ENCODE measurements at regions not wholly inside any gene's neighbourhood (a gene's known extent, or its start where the extent isn't known, plus 50 kb on each side); places are given as distances from the start of the nearest gene placed in this dataset.

- H3K14ac ChIP-seq (ENCODE audit: insufficient read depth, low read length): no peak overlapping the region
- no peak overlapping the region for H4K91ac ChIP-seq (ENCODE audit: insufficient read length, low read depth, low read length)
- Mint-ChIP-seq H3K36me3 (ENCODE audit: insufficient read depth in 1 of 3, low read depth in 3 of 3) (no peaks in the 10 kb centered on the region), H3K4me1 (peaks cover 16 to 22% of the 10 kb centered on the region in 2 experiments), H3K4me3 (no peak overlapping the region), H3K27ac (peak overlapping the region in 1 of 3 experiments; percentile 39; a peak in 1 of 7 replicates), H3K9me3 (no peaks in the 10 kb centered on the region), H3K27me3 (ENCODE audit: low read depth) (peaks cover 7% of the 10 kb centered on the region; the same call in 1 of the 2 replicates)
- H4K8ac ChIP-seq (replicated peaks; ENCODE audit: insufficient read length, low read depth, low read length): no peak overlapping the region
- H4K20me1 ChIP-seq (ENCODE audit: control insufficient read depth, insufficient read depth, insufficient read length): no peaks in the 10 kb centered on the region
- H3K9me3 ChIP-seq (ENCODE audit: control insufficient read depth, low read depth, low read length): no peaks in the 10 kb centered on the region
- H3K4ac ChIP-seq (ENCODE audit: low read depth, low read length): no peak overlapping the region
- no peak overlapping the region for H2BK12ac ChIP-seq (ENCODE audit: insufficient read length, low read depth, low read length)
- no peak for DNase-seq
- H2AFZ ChIP-seq (ENCODE audit: low read length): no peak overlapping the region
- no peaks in the 10 kb centered on the region for H3K4me1 ChIP-seq (ENCODE audit: insufficient read depth, low read length)
- H2BK5ac ChIP-seq (ENCODE audit: insufficient read length, low read length): no peak overlapping the region
- H3T11ph ChIP-seq (ENCODE audit: low read length): no peak overlapping the region
- no peak overlapping the region for H4K5ac ChIP-seq (ENCODE audit: insufficient read length, low read depth, low read length)
- no peak overlapping the region for H2BK20ac ChIP-seq (ENCODE audit: low read depth, low read length, poor library complexity, severe bottlenecking)
- no peak overlapping the region for H3K56ac ChIP-seq (ENCODE audit: insufficient read length, low read depth, low read length)
- no peak for TF ChIP-seq CTCF (conservative IDR thresholded peaks at IDR 0.05)
- no peaks in the 10 kb centered on the region for H3K27me3 ChIP-seq (ENCODE audit: insufficient read depth, low read length)
- H3K79me2 ChIP-seq (ENCODE audit: insufficient read depth, low read length): no peaks in the 10 kb centered on the region
- no peak overlapping the region for H3K18ac ChIP-seq (ENCODE audit: insufficient read length, low read depth, low read length)
- no peak overlapping the region for H3K27ac ChIP-seq (ENCODE audit: insufficient read length, low read depth, low read length)
- H2BK120ac ChIP-seq (ENCODE audit: low read depth, low read length, poor library complexity, severe bottlenecking): no peak overlapping the region
- no peak overlapping the region for H2BK15ac ChIP-seq (ENCODE audit: low read depth, low read length)
- H3K23ac ChIP-seq (ENCODE audit: insufficient read length, low read depth, low read length): no peak overlapping the region
- no peaks in the 10 kb centered on the region for H3K23me2 ChIP-seq (ENCODE audit: insufficient read length, low read depth, low read length, poor library complexity, severe bottlenecking)
- no CpG with 5 or more reads among the region's 12 CpGs for whole genome bisulfite sequencing (ENCODE audit: extremely low coverage, insufficient read length, low lambda C conversion rate)
- no peak overlapping the region for H2AK5ac ChIP-seq (ENCODE audit: insufficient read length, low read length)
- no peak overlapping the region for H3K9ac ChIP-seq (ENCODE audit: extremely low read depth, insufficient read length, low read length)
- H3K79me1 ChIP-seq (ENCODE audit: insufficient read depth, low read depth, low read length, poor library complexity, severe bottlenecking): no peaks in the 10 kb centered on the region
- no peak overlapping the region for H3K4me2 ChIP-seq (ENCODE audit: insufficient read depth, insufficient read length, low read length)
Measured at GRCh38 chr11:134560566-134561330, 148.7 kb upstream of the B3GAT1 start.
